ENCODE measurements at regions not wholly inside any gene's neighbourhood (a gene's known extent, or its start where the extent isn't known, plus 50 kb on each side); places are given as distances from the start of the nearest gene placed in this dataset.

- TF ChIP-seq, protein P1, sequence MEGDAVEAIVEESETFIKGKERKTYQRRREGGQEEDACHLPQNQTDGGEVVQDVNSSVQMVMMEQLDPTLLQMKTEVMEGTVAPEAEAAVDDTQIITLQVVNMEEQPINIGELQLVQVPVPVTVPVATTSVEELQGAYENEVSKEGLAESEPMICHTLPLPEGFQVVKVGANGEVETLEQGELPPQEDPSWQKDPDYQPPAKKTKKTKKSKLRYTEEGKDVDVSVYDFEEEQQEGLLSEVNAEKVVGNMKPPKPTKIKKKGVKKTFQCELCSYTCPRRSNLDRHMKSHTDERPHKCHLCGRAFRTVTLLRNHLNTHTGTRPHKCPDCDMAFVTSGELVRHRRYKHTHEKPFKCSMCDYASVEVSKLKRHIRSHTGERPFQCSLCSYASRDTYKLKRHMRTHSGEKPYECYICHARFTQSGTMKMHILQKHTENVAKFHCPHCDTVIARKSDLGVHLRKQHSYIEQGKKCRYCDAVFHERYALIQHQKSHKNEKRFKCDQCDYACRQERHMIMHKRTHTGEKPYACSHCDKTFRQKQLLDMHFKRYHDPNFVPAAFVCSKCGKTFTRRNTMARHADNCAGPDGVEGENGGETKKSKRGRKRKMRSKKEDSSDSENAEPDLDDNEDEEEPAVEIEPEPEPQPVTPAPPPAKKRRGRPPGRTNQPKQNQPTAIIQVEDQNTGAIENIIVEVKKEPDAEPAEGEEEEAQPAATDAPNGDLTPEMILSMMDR (IDR thresholded peaks at IDR 0.05): no peak
- TF ChIP-seq POLR2A (IDR thresholded peaks at IDR 0.05; ENCODE audit: low read depth) (no peak), POLR2AphosphoS5 (IDR thresholded peaks at IDR 0.05) (peak; percentile 46 to 55), EP300 (IDR thresholded peaks at IDR 0.05) (no peak)
These were observed 193.6 kb upstream of the NUDT4 start for GRCh38 chr12:93183940-93184671.

Data from esophagus muscularis mucosa (tissue), 4 donors.